GM12878 (cell line): ENCODE measurements at regions not wholly inside any gene's neighbourhood (a gene's known extent, or its start where the extent isn't known, plus 50 kb on each side); places are given as distances from the start of the nearest gene placed in this dataset.

Experiments
- ATAC-seq: fragments of 200-7000 bp; cut with Tn5 transposase; 3 replicates; pipeline ENCODE4 v1.9.1; 2020; ENCODE audit warnings: mild to moderate bottlenecking, moderate library complexity
- BruUV-seq: library from RNA; stranded (reverse); fragments of 400-500 nt; replicated peaks from 2 replicates; lab custom pipeline; 2021; lab: Mats Ljungman, UMichigan
- CTCF ChIA-PET: fragments of 300-600 bp; sonication (Branson Sonifier 250); formaldehyde crosslinking; extraction: SDS; loops from one replicate; lab custom pipeline; 2021; ENCODE audit warnings: inconsistent platforms; lab: Yijun Ruan, JAX
- POLR2A ChIA-PET: fragments of 350-600 bp; formaldehyde crosslinking; extraction: SDS; loops from one replicate; lab custom pipeline; 2021; ENCODE audit warnings: inconsistent platforms; lab: Charles Lee
- RAD21 ChIA-PET: fragments of 300-600 bp; sonication (Branson Sonifier 250); formaldehyde crosslinking; loops from one replicate; lab custom pipeline; 2023; ENCODE audit warnings: antibody characterized with exemption; ENCODE audit not compliant: unreplicated experiment; lab: Charles Lee
- SMC1A ChIA-PET: fragments of 300-600 bp; sonication (Branson Sonifier 250); formaldehyde crosslinking; loops from one replicate; lab custom pipeline; 2023; ENCODE audit not compliant: unreplicated experiment, uncharacterized antibody; lab: Charles Lee
- DNase-seq: peaks from one replicate; pipeline ENCODE4 v3.0.0-alpha.2; 2011; ENCODE audit warnings: low read depth, low spot score
- FAIRE-seq: peaks from 3 replicates; lab custom pipeline; 2011; peaks lifted over from hg19 to GRCh38; lab: Jason Lieb, UNC
- H2AFZ ChIP-seq: 2 replicates; pipeline ENCODE4 v1.6.0; 2011; ENCODE audit warnings: low read depth, low read length, control low read depth; ENCODE audit not compliant: control insufficient read depth
- H3K27ac ChIP-seq: 2 replicates; pipeline ENCODE4 v1.5.1; 2011; ENCODE audit warnings: control low read depth; ENCODE audit not compliant: control insufficient read depth, insufficient read depth
- H3K27me3 ChIP-seq, 2 experiments: replicated peaks in 1 of 2; 2 replicates each; pipeline versions ENCODE4 v1.6.0 to v1.6.1; 2011; ENCODE audit warnings: low read length in 1 of 2; ENCODE audit not compliant: control insufficient read depth in 2 of 2, insufficient read depth in 2 of 2
- H3K36me3 ChIP-seq, 2 experiments: 2 replicates each; pipeline ENCODE4 v1.5.1; 2011; ENCODE audit warnings: low read length in 1 of 2; ENCODE audit not compliant: control insufficient read depth in 2 of 2, insufficient read depth in 2 of 2
- H3K4me1 ChIP-seq: 2 replicates; pipeline ENCODE4 v1.6.1; 2011; ENCODE audit warnings: mild to moderate bottlenecking, low read length, moderate library complexity, mixed read lengths; ENCODE audit not compliant: control insufficient read depth, insufficient read depth
- H3K4me2 ChIP-seq: 2 replicates; pipeline ENCODE4 v1.6.0; 2011; ENCODE audit warnings: control low read depth; ENCODE audit not compliant: control insufficient read depth, insufficient read depth
- H3K4me3 ChIP-seq: fragments of 200-600 bp; sonication (generic); 2 replicates; pipeline ENCODE4 v1.5.1; 2016
- H3K79me2 ChIP-seq: 2 replicates; pipeline ENCODE4 v1.6.0; 2011; ENCODE audit warnings: low read length; ENCODE audit not compliant: control insufficient read depth, insufficient read depth
- H3K9ac ChIP-seq: 2 replicates; pipeline ENCODE4 v1.8.0; 2011; ENCODE audit warnings: low read length, control low read depth, mixed read lengths; ENCODE audit not compliant: control insufficient read depth, insufficient read depth
- H3K9me3 ChIP-seq: replicated peaks from 3 replicates; pipeline ENCODE4 v1.5.1; 2011; ENCODE audit warnings: mild to moderate bottlenecking, low read length; ENCODE audit not compliant: control insufficient read depth, insufficient read depth
- H4K20me1 ChIP-seq: 2 replicates; pipeline ENCODE4 v1.6.0; 2011; ENCODE audit not compliant: control insufficient read depth, insufficient read depth
- BMI1 ChIP-seq: fragments of 450-650 bp; IDR thresholded peaks from 2 replicates; pipeline ENCODE4 v1.6.1; 2016; ENCODE audit warnings: mild to moderate bottlenecking, moderate library complexity, borderline replicate concordance
- CEBPB ChIP-seq, 2 experiments: fragments of 150-350 bp in 1 of 2; IDR thresholded peaks; 2 replicates each; pipeline ENCODE4 v1.6.1; 2012 to 2014; ENCODE audit warnings: low read depth in 2 of 2, low read length in 2 of 2, borderline replicate concordance in 1 of 2, inconsistent platforms in 1 of 2
- CHD1 ChIP-seq: IDR thresholded peaks from 2 replicates; pipeline ENCODE4 v1.6.1; 2012; ENCODE audit warnings: low read depth, low read length, improper control_type of control experiment
- FOS ChIP-seq: IDR thresholded peaks from 3 replicates; pipeline ENCODE4 v1.6.1; 2011; ENCODE audit warnings: borderline replicate concordance; ENCODE audit not compliant: insufficient read length; ENCODE audit errors: extremely low read depth
- MTA2 ChIP-seq: fragments of 450-650 bp; IDR thresholded peaks from 2 replicates; pipeline ENCODE4 v1.6.1; 2016; ENCODE audit warnings: low read depth, mild to moderate bottlenecking, moderate library complexity
- POLR2AphosphoS5 ChIP-seq: IDR thresholded peaks from 2 replicates; pipeline ENCODE4 v1.6.1; 2011; ENCODE audit warnings: mild to moderate bottlenecking, low read length, inconsistent platforms
- RAD51 ChIP-seq: fragments of 450-650 bp; IDR thresholded peaks from 2 replicates; pipeline ENCODE4 v1.6.1; 2016; ENCODE audit warnings: moderate library complexity, mild to moderate bottlenecking, inconsistent platforms
- RELA ChIP-seq: fragments of 450-650 bp; IDR thresholded peaks from 2 replicates; pipeline ENCODE4 v1.8.0; 2014; ENCODE audit warnings: borderline replicate concordance; ENCODE audit not compliant: partially characterized antibody
- SUPT20H ChIP-seq: IDR thresholded peaks from 2 replicates; pipeline ENCODE4 v1.6.1; 2011; ENCODE audit warnings: low read depth, mild to moderate bottlenecking, low read length, moderate library complexity, borderline replicate concordance; ENCODE audit not compliant: control insufficient read depth
- TCF12 ChIP-seq: IDR thresholded peaks from 2 replicates; pipeline ENCODE4 v1.6.1; 2011; ENCODE audit warnings: low read depth, mild to moderate bottlenecking, low read length
- WGBS: methylation state at CpG from one replicate; pipeline ENCODE4 v1.1.6; 2016; ENCODE audit warnings: low lambda C conversion rate; ENCODE audit not compliant: insufficient replicate concordance, insufficient coverage; ENCODE audit errors: missing lambda C conversion rate; 5-methylcytosine and 5-hydroxymethylcytosine counted together
- in situ Hi-C: fragments of 300-500 bp; cut with MboI; formaldehyde crosslinking; loops from 9 replicates; pipeline ENCODE4 v1.14.3; 2018; ENCODE audit warnings: mixed read lengths
- intact Hi-C: fragments of 100-400 bp; cut with micrococcal nuclease; formaldehyde crosslinking; loops from one replicate; pipeline ENCODE4 v1.14.2; 2022; ENCODE audit not compliant: unreplicated experiment
- TF ChIP-seq, protein P1 (sequence below): IDR thresholded peaks from 2 replicates; pipeline ENCODE4 v1.6.1; 2012; ENCODE audit warnings: low read depth, low read length, improper control_type of control experiment
- TF ChIP-seq, protein P2 (sequence below): IDR thresholded peaks from 2 replicates; pipeline ENCODE4 v1.6.1; 2011; ENCODE audit warnings: mild to moderate bottlenecking, low read depth, low read length, moderate library complexity; ENCODE audit not compliant: insufficient replicate concordance

DNA sequence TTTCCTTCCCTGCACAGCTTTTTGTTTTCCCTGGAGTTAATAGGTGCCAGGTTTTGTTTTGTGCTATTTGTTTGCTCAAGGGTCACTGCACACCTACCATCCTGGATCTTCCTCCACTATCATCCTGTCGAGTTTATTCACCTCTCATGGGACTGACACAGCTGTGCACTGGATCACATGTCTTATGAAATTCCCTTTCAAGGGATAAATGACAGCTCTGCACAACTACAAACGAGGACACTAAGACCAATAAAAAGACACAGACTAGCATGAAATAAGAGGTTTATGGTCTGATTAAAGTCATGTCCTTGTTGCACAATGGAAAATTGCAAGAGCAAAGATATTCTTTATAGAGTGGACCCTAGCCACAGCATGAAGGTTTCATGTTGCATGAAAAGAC lies 76.7 kb upstream of the SFMBT2 start:
- Histone ChIP-seq H4K20me1 (no peaks in the 10 kb centered on the region), H3K27ac (no peak overlapping the region), H3K4me3 (no peak overlapping the region), H3K9ac (no peak overlapping the region), H3K4me2 (no peak overlapping the region), H3K27me3 (no peaks in the 10 kb centered on the region), H3K4me1 (peaks cover 39% of the 10 kb centered on the region), H3K79me2 (no peaks in the 10 kb centered on the region), H2AFZ (no peak overlapping the region), H3K9me3 (peaks cover 1% of the 10 kb centered on the region; the same call in 1 of the 3 replicates), H3K36me3 (no peaks in the 10 kb centered on the region)
- BruUV-seq, result no TSS peak
- ATAC-seq (no peak), DNase-seq (no peak), FAIRE-seq (no peak)
- RAD21 ChIA-PET, result interaction anchor here (1.4 to 3.7 kb wide), 2 partner anchors 11 to 16 kb away, joined by 3 to 23 read pairs; no protein-coding TSS in a partner anchor
- 44% methylated on average over 2 of the region's 2 CpGs for WGBS
- CTCF ChIA-PET, result interaction anchor here (1.5 kb wide), 2 partner anchors 15 to 37 kb away, joined by 3 to 4 read pairs; no protein-coding TSS in a partner anchor
- in situ Hi-C loops (no loop called here), intact Hi-C loops (no loop called here)
- TF ChIP-seq, protein P1, sequence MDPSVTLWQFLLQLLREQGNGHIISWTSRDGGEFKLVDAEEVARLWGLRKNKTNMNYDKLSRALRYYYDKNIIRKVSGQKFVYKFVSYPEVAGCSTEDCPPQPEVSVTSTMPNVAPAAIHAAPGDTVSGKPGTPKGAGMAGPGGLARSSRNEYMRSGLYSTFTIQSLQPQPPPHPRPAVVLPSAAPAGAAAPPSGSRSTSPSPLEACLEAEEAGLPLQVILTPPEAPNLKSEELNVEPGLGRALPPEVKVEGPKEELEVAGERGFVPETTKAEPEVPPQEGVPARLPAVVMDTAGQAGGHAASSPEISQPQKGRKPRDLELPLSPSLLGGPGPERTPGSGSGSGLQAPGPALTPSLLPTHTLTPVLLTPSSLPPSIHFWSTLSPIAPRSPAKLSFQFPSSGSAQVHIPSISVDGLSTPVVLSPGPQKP, result no peak
- TF ChIP-seq MTA2, result no peak
- no peak for TF ChIP-seq TCF12
- TF ChIP-seq RAD51, result no peak; the same call in 1 of the 2 replicates
- SMC1A ChIA-PET, result interaction anchor here (0.5 to 2.0 kb wide), 6 partner anchors 8 to 53 kb away, joined by 3 to 10 read pairs (median 4); no protein-coding TSS in a partner anchor
- POLR2A ChIA-PET, result interaction anchor here (0.7 to 0.9 kb wide), 2 partner anchors 14 to 109 kb away, joined by 3 read pairs; no protein-coding TSS in a partner anchor

DNA sequence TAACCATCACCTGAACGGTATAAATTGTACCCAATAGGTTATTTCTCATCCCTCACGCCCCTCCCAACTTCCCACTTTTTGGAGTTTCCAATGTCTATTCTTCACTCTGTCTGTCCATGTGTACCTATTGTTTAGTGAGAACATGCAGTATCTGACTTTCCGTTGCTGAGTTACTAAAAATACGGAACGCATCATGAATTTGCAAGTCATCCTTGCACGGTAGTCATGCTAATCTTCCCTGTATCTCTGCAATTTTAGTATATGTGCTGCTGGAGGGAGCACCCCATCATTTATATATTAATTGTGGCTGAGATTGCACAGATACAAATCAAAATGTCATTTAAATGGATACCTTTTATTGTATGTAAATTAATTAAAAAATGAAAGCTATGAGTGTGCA lies 75.7 kb upstream of the SFMBT2 start:
- DNase-seq (no peak), ATAC-seq (no peak), FAIRE-seq (no peak)
- Histone ChIP-seq H3K27me3 (no peaks in the 10 kb centered on the region), H3K4me1 (peaks cover 39% of the 10 kb centered on the region), H3K9ac (no peak overlapping the region), H3K9me3 (peaks cover 1% of the 10 kb centered on the region; the same call in 1 of the 3 replicates), H3K36me3 (no peaks in the 10 kb centered on the region), H3K27ac (no peak overlapping the region), H3K79me2 (no peaks in the 10 kb centered on the region), H4K20me1 (no peaks in the 10 kb centered on the region), H3K4me3 (no peak overlapping the region), H2AFZ (no peak overlapping the region), H3K4me2 (no peak overlapping the region)
- POLR2A ChIA-PET, result interaction anchor here (0.9 kb wide), 1 partner anchor 13 kb away, joined by 3 read pairs; no protein-coding TSS in a partner anchor
- RAD21 ChIA-PET, result interaction anchor here (0.6 to 3.7 kb wide), 4 partner anchors 8 to 76 kb away, joined by 3 to 23 read pairs (median 3); no protein-coding TSS in a partner anchor
- in situ Hi-C loops (no loop called here), intact Hi-C loops (no loop called here)
- BruUV-seq, result no TSS peak
- WGBS, result 94% methylated on average over 6 of the region's 6 CpGs
- SMC1A ChIA-PET, result interaction anchor here (0.6 to 2.6 kb wide), 10 partner anchors 8 to 66 kb away, joined by 3 to 18 read pairs (median 4); no protein-coding TSS in a partner anchor
- CTCF ChIA-PET, result interaction anchor here (0.6 to 1.5 kb wide), 4 partner anchors 12 to 76 kb away, joined by 3 to 4 read pairs (median 4); partner anchors contain the start of gene SFMBT2
- no peak for TF ChIP-seq FOS
- no peak for TF ChIP-seq RELA
- TF ChIP-seq, protein P2, sequence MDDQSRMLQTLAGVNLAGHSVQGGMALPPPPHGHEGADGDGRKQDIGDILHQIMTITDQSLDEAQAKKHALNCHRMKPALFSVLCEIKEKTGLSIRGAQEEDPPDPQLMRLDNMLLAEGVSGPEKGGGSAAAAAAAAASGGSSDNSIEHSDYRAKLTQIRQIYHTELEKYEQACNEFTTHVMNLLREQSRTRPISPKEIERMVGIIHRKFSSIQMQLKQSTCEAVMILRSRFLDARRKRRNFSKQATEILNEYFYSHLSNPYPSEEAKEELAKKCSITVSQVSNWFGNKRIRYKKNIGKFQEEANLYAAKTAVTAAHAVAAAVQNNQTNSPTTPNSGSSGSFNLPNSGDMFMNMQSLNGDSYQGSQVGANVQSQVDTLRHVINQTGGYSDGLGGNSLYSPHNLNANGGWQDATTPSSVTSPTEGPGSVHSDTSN, result no peak
- TF ChIP-seq CEBPB (IDR thresholded peaks at IDR 0.05; ENCODE audit: borderline replicate concordance in 1 of 2, low read depth in 2 of 2, low read length in 2 of 2), result no peak
- TF ChIP-seq POLR2AphosphoS5, result no peak
- TF ChIP-seq BMI1, result no peak
- TF ChIP-seq SUPT20H, result no peak
- no peak for TF ChIP-seq CHD1
